HepG2 (cell line): ENCODE measurements at regions not wholly inside any gene's neighbourhood (a gene's known extent, or its start where the extent isn't known, plus 50 kb on each side); places are given as distances from the start of the nearest gene placed in this dataset.

Experiments used
- ELF3 ChIP-seq: IDR thresholded peaks from 2 replicates; pipeline ENCODE4 v1.6.1; 2016; ENCODE audit warnings: missing genetic modification reagents, missing compliant biosample characterization
- ELK4 ChIP-seq: sonication (generic); formaldehyde crosslinking; IDR thresholded peaks from 2 replicates; pipeline ENCODE4 v1.9.0; 2021; ENCODE audit warnings: missing genetic modification reagents, borderline replicate concordance
- FOXA3 ChIP-seq: IDR thresholded peaks from 2 replicates; pipeline ENCODE4 v1.6.1; 2016; ENCODE audit warnings: missing genetic modification reagents, missing compliant biosample characterization
- FOXO1 ChIP-seq: sonication (generic); formaldehyde crosslinking; IDR thresholded peaks from 2 replicates; pipeline ENCODE4 v1.4.0; 2020; ENCODE audit warnings: missing genetic modification reagents
- FUBP1 ChIP-seq: sonication (generic); formaldehyde crosslinking; IDR thresholded peaks from 2 replicates; pipeline ENCODE4 v1.5.1; 2020; ENCODE audit warnings: missing genetic modification reagents, mild to moderate bottlenecking, borderline replicate concordance
- POGK ChIP-seq: sonication (generic); formaldehyde crosslinking; conservative IDR thresholded peaks from 2 replicates; pipeline ENCODE4 v1.8.0; 2022; ENCODE audit warnings: mild to moderate bottlenecking, moderate library complexity, missing genetic modification reagents
- ZBTB7A ChIP-seq: sonication (generic); formaldehyde crosslinking; IDR thresholded peaks from 2 replicates; pipeline ENCODE4 v1.8.0; 2022; ENCODE audit warnings: mild to moderate bottlenecking, missing genetic modification reagents
- ZBTB7B ChIP-seq: sonication (generic); formaldehyde crosslinking; IDR thresholded peaks from 2 replicates; pipeline ENCODE4 v1.4.0; 2020; ENCODE audit warnings: missing genetic modification reagents
- ZMYM4 ChIP-seq: sonication (generic); formaldehyde crosslinking; IDR thresholded peaks from 2 replicates; pipeline ENCODE4 v1.8.1; 2023; ENCODE audit warnings: mild to moderate bottlenecking, missing genetic modification reagents
- ZNF281 ChIP-seq: sonication (generic); formaldehyde crosslinking; IDR thresholded peaks from 2 replicates; pipeline ENCODE4 v1.4.0; 2020; ENCODE audit warnings: missing genetic modification reagents, borderline replicate concordance
- ZNF407 ChIP-seq: sonication (generic); formaldehyde crosslinking; IDR thresholded peaks from one replicate; pipeline ENCODE4 v1.5.1; 2020; ENCODE audit warnings: mild to moderate bottlenecking, missing genetic modification reagents; ENCODE audit errors: not compliant biosample characterization

GRCh38 chr6:37106982-37107491, 62.9 kb upstream of the PIM1 start (continued):
- TF ChIP-seq POGK (CRISPR knock-in tag) = peak; percentile 69; the same call in 1 of the 2 replicates
- TF ChIP-seq ZNF281 (CRISPR knock-in tag) = no peak; the same call in 1 of the 2 replicates
- TF ChIP-seq FOXO1 (CRISPR knock-in tag) = peak; percentile 89; the same call in 1 of the 2 replicates
- TF ChIP-seq ZBTB7A = peak; percentile 43; the same call in 1 of the 2 replicates
- peak; percentile 74 for TF ChIP-seq FOXA3
- 0 out of 2 replicates have a peak, but pooled peaks have one; percentile 36 for TF ChIP-seq ZBTB7B (CRISPR knock-in tag)
- TF ChIP-seq ELK4 (CRISPR knock-in tag) = no peak
- TF ChIP-seq ZNF407 (CRISPR knock-in tag) = no peak
- no peak for TF ChIP-seq FUBP1
- peak; percentile 97 for TF ChIP-seq ELF3 (CRISPR knock-in tag)
- TF ChIP-seq ZMYM4 (CRISPR knock-in tag) = peak; percentile 67
